SKM-1 treated with dmso at 0.1 percent for 144 hours (cell line): ENCODE measurements at regions not wholly inside any gene's neighbourhood (a gene's known extent, or its start where the extent isn't known, plus 50 kb on each side); places are given as distances from the start of the nearest gene placed in this dataset.

Experiments used
- DNase-seq: peaks from one replicate; lab custom pipeline; 2025; ENCODE audit not compliant: unreplicated experiment; lab: John Stamatoyannopoulos, UW

- no peak for DNase-seq
Observed at GRCh38 chr6:167049275-167049674, 50.1 kb downstream of the CEP43 start.

- no peak for DNase-seq
Observed at GRCh38 chr6:167050903-167051302, 51.7 kb downstream of the CEP43 start.

DNA sequence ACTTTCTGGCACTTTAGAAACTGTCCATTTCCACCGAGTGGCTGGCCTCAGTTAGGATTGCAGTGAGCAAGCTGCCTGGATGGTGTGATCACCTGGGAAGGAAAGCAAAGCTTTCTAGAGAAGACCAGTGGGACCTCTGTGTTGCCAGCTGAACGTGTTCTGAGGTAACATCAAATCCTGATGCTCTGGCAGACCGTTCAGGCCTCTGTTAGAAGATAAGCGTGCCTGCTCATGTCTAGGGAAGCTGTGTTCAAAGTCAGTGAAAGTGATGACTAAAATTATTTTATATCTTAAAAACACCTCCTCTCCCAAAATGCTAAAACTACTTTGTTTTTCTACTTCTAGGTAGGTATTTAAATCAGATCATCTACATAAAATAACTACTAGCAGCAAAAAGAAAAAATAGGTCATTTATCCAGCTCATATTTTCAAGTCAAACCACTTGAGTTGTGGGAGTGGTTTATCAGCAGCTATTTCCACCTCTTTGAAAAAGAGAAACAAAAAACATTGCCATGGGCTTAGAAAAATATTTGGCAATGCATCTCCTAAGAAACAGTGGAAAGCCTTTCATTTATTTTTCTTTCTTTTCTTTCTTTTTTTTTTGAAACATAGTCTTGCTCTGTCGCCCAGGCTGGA is 54.8 kb downstream of the CEP43 start:
- no peak for DNase-seq

DNA sequence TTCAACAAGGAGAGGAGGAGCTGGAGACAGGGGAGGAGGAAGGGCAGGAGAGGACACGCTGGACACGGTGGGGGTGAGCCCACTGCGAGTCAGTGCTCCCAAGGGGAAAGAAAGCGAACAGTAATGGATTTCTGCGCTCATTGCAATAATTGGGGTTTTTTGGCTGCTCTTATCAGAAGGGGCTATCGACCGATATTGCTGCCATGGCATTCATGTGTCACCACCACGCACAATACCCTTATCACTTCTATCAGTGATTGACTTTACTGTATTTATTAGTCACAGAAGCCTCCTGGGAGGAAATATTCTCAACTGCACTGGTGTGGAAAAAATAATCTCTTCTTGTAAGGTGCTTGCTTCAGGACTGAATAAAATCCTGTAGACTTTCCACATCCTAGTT is 55.8 kb downstream of the CEP43 start:
- DNase-seq = no peak

- peak; percentile 81 for DNase-seq
Observed at GRCh38 chr6:167056370-167056769, 57.2 kb downstream of the CEP43 start.

DNA sequence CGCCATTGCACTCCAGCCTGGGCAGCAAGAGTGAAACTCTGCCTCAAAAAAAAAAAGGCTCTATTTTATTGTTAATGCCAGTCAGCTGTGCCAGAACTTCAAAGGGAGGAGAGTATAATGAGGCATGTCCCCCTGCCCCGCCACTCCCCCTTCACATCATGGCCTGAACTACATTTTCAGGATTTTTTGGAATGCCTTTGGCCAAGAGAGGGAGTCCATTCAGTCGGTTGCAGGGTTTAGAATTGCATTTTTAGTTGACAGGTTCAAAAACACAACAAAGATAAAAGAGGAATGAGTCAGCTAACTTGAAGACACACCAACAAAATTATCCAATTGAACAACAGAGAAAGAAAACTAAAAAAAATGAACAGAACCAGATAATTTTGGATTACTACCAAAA is 59.1 kb downstream of the CEP43 start:
- DNase-seq = no peak
